Tibial nerve (tissue), 4 donors: ENCODE measurements at regions not wholly inside any gene's neighbourhood (a gene's known extent, or its start where the extent isn't known, plus 50 kb on each side); places are given as distances from the start of the nearest gene placed in this dataset.

ENCODE experiments used
- DNase-seq, 2 donors: peaks; one replicate each; pipeline ENCODE4 v3.0.0-alpha.2; 2019; ENCODE audit warnings: low spot score in 2 of 2
- H3K27ac ChIP-seq, 4 donors: fragments of 200-600 bp; sonication (generic) in 3 of 4; one replicate each; pipeline ENCODE4 v1.5.1; 2017 to 2019; ENCODE audit warnings: mild to moderate bottlenecking in 1 of 4
- H3K27me3 ChIP-seq, 2 donors: fragments of 200-600 bp; sonication (generic) in 1 of 2; one replicate each; pipeline versions ENCODE4 v1.5.1 to v1.6.0; 2017 to 2019
- H3K36me3 ChIP-seq, 3 donors: fragments of 200-600 bp; sonication (generic); one replicate each; pipeline ENCODE4 v1.5.1; 2018 to 2019
- H3K4me1 ChIP-seq, 4 donors: fragments of 200-600 bp; sonication (generic) in 3 of 4; one replicate each; pipeline ENCODE4 v1.5.1; 2017 to 2019
- H3K4me3 ChIP-seq, 4 donors: fragments of 200-600 bp; sonication (generic) in 3 of 4; one replicate each; pipeline ENCODE4 v1.5.1; 2017 to 2019; ENCODE audit warnings: mild to moderate bottlenecking in 1 of 4, moderate library complexity in 1 of 4
- H3K9me3 ChIP-seq, 4 donors: fragments of 200-600 bp; sonication (generic) in 3 of 4; one replicate each; pipeline ENCODE4 v1.5.1; 2017 to 2019
- EP300 ChIP-seq, 2 donors: sonication (generic); formaldehyde crosslinking; IDR thresholded peaks; one replicate each; pipeline ENCODE4 v1.6.1; 2017; ENCODE audit warnings: antibody characterized with exemption in 2 of 2, mild to moderate bottlenecking in 1 of 2
- POLR2A ChIP-seq, 2 donors: fragments of 450-650 bp; IDR thresholded peaks; one replicate each; pipeline ENCODE4 v1.6.1; 2017; ENCODE audit warnings: antibody characterized with exemption in 2 of 2, mild to moderate bottlenecking in 2 of 2, moderate library complexity in 2 of 2
- WGBS, 2 donors: methylation state at CpG; one replicate each; pipeline ENCODE4 v1.1.5; 2018; 5-methylcytosine and 5-hydroxymethylcytosine counted together
- TF ChIP-seq, protein P1 (sequence below), 5 experiments: fragments of 200-600 bp in 3 of 5; fragments of 450-650 bp in 2 of 5; sonication (generic) in 3 of 5; IDR thresholded peaks; one replicate each; pipeline ENCODE4 v1.5.1; 2016 to 2019; ENCODE audit warnings: antibody characterized with exemption in 5 of 5, mild to moderate bottlenecking in 3 of 5, moderate library complexity in 2 of 5

DNA sequence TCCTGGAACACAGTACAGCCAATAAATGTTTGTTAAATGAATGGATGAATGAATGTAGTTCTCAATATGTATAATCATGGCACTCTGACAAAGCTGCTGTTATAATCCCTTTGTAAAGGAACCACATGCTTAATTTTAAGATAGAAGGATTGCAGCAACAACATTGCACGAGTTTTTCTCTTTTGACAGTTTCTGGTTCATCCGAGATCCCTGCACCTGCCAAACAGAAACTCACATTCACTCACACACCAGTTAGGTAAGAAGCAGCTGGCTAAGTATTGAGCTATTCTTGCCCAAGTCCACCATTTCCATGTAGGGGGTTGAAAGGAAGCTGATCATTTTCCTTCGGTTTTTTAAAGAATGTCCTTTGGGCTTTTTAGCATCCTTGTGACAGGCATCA is 133.7 kb upstream of the MAP1B start:
- no peaks in the 10 kb centered on the region for H3K27me3 ChIP-seq
- no peak overlapping the region for H3K4me3 ChIP-seq
- H3K4me1 ChIP-seq = peaks cover 0 to 18% (median 5%) of the 10 kb centered on the region in 4 donors
- whole genome bisulfite sequencing, 2 donors = 65 to 67% methylated on average over 3 of the region's 3 CpGs
- no peaks in the 10 kb centered on the region for H3K9me3 ChIP-seq
- no peak for DNase-seq
- peak overlapping the region; percentile 4 to 84 (median 42) for H3K27ac ChIP-seq
- no peaks in the 10 kb centered on the region for H3K36me3 ChIP-seq
- TF ChIP-seq EP300 (IDR thresholded peaks at IDR 0.05) (no peak), POLR2A (IDR thresholded peaks at IDR 0.05) (no peak)
- TF ChIP-seq, protein P1, sequence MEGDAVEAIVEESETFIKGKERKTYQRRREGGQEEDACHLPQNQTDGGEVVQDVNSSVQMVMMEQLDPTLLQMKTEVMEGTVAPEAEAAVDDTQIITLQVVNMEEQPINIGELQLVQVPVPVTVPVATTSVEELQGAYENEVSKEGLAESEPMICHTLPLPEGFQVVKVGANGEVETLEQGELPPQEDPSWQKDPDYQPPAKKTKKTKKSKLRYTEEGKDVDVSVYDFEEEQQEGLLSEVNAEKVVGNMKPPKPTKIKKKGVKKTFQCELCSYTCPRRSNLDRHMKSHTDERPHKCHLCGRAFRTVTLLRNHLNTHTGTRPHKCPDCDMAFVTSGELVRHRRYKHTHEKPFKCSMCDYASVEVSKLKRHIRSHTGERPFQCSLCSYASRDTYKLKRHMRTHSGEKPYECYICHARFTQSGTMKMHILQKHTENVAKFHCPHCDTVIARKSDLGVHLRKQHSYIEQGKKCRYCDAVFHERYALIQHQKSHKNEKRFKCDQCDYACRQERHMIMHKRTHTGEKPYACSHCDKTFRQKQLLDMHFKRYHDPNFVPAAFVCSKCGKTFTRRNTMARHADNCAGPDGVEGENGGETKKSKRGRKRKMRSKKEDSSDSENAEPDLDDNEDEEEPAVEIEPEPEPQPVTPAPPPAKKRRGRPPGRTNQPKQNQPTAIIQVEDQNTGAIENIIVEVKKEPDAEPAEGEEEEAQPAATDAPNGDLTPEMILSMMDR (IDR thresholded peaks at IDR 0.05) = no peak

DNA sequence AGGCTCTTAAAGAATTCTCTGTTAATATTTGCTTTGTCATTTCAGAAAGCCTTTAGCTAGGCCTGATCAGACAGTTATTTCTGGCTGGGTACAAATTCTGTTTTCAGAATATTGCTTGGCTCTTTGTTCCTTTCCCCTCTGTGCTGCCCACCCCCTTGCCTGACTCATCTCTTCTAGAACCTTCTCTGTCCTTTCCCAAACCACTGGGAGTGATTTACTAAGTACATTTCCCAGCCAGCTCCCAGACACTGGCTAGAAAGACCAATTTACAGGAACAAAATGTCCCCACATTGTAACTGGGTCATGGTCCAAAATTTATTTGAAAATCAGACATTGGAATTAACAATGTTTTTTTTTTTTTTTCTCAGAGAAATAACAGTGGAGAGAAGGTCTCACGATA is 133.1 kb upstream of the MAP1B start:
- Histone ChIP-seq H3K4me3 (no peak overlapping the region), H3K27me3 (no peaks in the 10 kb centered on the region), H3K9me3 (no peaks in the 10 kb centered on the region), H3K36me3 (no peaks in the 10 kb centered on the region), H3K4me1 (peaks cover 0 to 18% (median 5%) of the 10 kb centered on the region in 4 donors), H3K27ac (peak overlapping the region; percentile 4 to 84 (median 42))
- WGBS, 2 donors = 30 to 47% methylated on average over 1 of the region's 1 CpG
- DNase-seq = peak in 1 of 2 donors; percentile 40
- TF ChIP-seq POLR2A (IDR thresholded peaks at IDR 0.05) (no peak), EP300 (IDR thresholded peaks at IDR 0.05) (peak; percentile 26 to 81)

DNA sequence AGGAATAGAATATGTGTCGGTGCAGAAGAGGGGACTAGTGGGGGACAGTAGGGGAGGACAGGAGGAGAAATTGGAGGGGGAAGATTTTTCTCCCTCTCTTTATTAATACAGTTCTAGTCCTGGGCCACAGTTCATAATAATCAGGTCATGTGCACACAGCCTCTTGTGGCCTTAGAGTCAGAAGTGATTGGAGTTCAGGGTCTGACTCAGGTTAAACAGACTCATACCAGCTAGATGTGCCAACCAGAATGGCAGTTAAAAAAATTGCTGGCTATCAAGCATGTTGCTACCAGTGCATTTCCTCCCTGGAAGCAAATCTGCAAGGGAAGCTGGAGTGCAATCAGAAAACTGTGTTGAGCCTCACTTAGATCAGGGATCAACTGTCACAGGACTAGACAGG is 132.7 kb upstream of the MAP1B start:
- no peaks in the 10 kb centered on the region for H3K27me3 ChIP-seq
- H3K4me3 ChIP-seq = no peak overlapping the region
- no peak for DNase-seq
- TF ChIP-seq EP300 (IDR thresholded peaks at IDR 0.05) (no peak), POLR2A (IDR thresholded peaks at IDR 0.05) (no peak)
- TF ChIP-seq, protein P1 (IDR thresholded peaks at IDR 0.05) = no peak
- peaks cover 0 to 18% (median 5%) of the 10 kb centered on the region in 4 donors for H3K4me1 ChIP-seq
- no peaks in the 10 kb centered on the region for H3K36me3 ChIP-seq
- H3K27ac ChIP-seq = peak overlapping the region in 3 of 4 donors; percentile 4 to 84 (median 70)
- H3K9me3 ChIP-seq = no peaks in the 10 kb centered on the region
- WGBS, 2 donors = 72 to 75% methylated on average over 1 of the region's 1 CpG

DNA sequence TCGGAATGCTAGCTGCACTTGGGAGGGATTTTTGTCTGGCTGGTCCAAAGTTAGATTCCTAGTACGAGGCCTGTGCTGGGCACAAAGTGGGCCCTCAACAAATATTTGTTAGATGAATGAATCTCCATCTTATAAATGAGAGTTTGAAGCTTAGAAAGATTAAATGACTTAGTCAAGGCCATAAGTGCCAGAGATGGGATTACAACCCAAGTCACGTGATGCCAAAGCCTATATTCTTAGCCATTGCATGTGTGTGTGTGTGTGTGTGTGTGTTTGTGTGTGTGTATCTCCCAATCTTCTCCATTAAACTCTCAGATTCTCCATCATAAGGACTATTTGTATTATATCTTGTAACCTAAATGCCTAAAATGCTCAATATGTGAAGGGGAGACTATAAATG is 130.8 kb upstream of the MAP1B start:
- peaks cover 0 to 18% (median 5%) of the 10 kb centered on the region in 4 donors for H3K4me1 ChIP-seq
- H3K4me3 ChIP-seq = no peak overlapping the region
- no peaks in the 10 kb centered on the region for H3K36me3 ChIP-seq
- TF ChIP-seq POLR2A (IDR thresholded peaks at IDR 0.05) = no peak
- no peak for TF ChIP-seq EP300 (IDR thresholded peaks at IDR 0.05)
- TF ChIP-seq, protein P1 (IDR thresholded peaks at IDR 0.05) = no peak
- no peak overlapping the region for H3K27ac ChIP-seq
- DNase-seq = no peak
- WGBS, 2 donors = 82 to 94% methylated on average over 3 of the region's 3 CpGs
- H3K27me3 ChIP-seq = no peaks in the 10 kb centered on the region
- H3K9me3 ChIP-seq = no peaks in the 10 kb centered on the region

DNA sequence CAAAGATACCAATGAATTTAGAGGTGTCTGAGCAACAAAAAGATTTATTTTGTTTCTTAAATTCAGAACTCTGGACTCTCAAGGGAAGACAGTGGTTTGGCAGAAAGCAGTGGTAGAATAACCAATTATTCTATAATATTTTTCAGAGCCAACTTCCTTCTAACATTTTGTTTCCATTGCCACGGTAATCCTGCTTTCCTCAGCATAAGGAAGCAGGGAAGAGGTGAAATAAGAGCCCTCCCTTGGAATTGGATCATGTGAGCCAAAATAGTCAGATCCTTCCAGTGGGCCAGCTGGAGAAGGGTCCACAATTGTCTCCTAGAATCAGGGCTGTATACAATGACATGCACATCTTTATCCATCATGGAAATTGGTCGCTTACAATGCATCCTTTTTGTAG is 130.0 kb upstream of the MAP1B start:
- Histone ChIP-seq H3K9me3 (peaks cover 0 to 6% (median 0%) of the 10 kb centered on the region in 4 donors), H3K27ac (no peak overlapping the region), H3K4me3 (no peak overlapping the region), H3K27me3 (no peaks in the 10 kb centered on the region), H3K4me1 (peaks cover 0 to 18% (median 5%) of the 10 kb centered on the region in 4 donors), H3K36me3 (no peaks in the 10 kb centered on the region)
- DNase-seq = no peak
- 55 to 56% methylated on average over 2 of the region's 2 CpGs for WGBS, 2 donors
- TF ChIP-seq POLR2A (IDR thresholded peaks at IDR 0.05) = no peak
- TF ChIP-seq, protein P1 (IDR thresholded peaks at IDR 0.05) = no peak
- TF ChIP-seq EP300 (IDR thresholded peaks at IDR 0.05) = no peak

DNA sequence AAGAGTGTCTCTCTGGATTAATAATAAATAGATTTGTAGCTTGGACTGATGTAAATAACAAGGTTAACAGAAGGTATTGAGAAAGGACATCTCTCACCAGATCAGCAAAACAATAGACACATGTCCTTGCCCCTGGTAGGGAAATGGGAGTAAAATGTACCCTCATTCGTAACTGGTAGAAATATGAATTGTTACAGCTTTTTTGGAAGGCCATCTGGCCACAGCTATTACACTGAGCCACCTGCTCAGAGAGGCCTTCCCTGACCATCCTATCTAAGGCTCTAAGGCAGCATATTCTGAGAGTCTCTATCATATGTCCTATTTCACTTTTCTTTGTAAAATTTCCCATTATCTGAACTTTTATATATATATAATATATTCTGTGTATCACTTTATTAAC is 129.1 kb upstream of the MAP1B start:
- H3K27ac ChIP-seq = no peak overlapping the region
- H3K4me3 ChIP-seq = no peak overlapping the region
- H3K4me1 ChIP-seq = peaks cover 0 to 16% (median 4%) of the 10 kb centered on the region in 4 donors
- no peak for DNase-seq
- H3K9me3 ChIP-seq = peaks cover 0 to 15% (median 0%) of the 10 kb centered on the region in 4 donors
- no peaks in the 10 kb centered on the region for H3K27me3 ChIP-seq
- 87 to 96% methylated on average over 1 of the region's 1 CpG for WGBS, 2 donors
- no peaks in the 10 kb centered on the region for H3K36me3 ChIP-seq
- TF ChIP-seq EP300 (IDR thresholded peaks at IDR 0.05) = no peak
- TF ChIP-seq, protein P1 (IDR thresholded peaks at IDR 0.05) = no peak
- no peak for TF ChIP-seq POLR2A (IDR thresholded peaks at IDR 0.05)
